Fibroblast of lung (primary cell): ENCODE measurements at regions not wholly inside any gene's neighbourhood (a gene's known extent, or its start where the extent isn't known, plus 50 kb on each side); places are given as distances from the start of the nearest gene placed in this dataset.

ENCODE experiments used
- EZH2 ChIP-seq: IDR thresholded peaks from 2 replicates; pipeline ENCODE4 v1.5.1; 2012; ENCODE audit warnings: low read length, control low read depth, mild to moderate bottlenecking; ENCODE audit errors: missing control alignments
- TF ChIP-seq, protein P1 (sequence below), 2 donors: IDR thresholded peaks in 1 of 2; conservative IDR thresholded peaks in 1 of 2; 1 replicate in 1 of 2; 2 replicates in 1 of 2; pipeline ENCODE4 v1.5.1; 2011 to 2012; ENCODE audit warnings: low read length in 2 of 2, control low read depth in 1 of 2, inconsistent platforms in 1 of 2, low read depth in 1 of 2, mild to moderate bottlenecking in 1 of 2

GRCh38 chr3:34869696-34870095, 769.6 kb upstream of the ARPP21 start:
- TF ChIP-seq EZH2, result no peak
- TF ChIP-seq, protein P1, sequence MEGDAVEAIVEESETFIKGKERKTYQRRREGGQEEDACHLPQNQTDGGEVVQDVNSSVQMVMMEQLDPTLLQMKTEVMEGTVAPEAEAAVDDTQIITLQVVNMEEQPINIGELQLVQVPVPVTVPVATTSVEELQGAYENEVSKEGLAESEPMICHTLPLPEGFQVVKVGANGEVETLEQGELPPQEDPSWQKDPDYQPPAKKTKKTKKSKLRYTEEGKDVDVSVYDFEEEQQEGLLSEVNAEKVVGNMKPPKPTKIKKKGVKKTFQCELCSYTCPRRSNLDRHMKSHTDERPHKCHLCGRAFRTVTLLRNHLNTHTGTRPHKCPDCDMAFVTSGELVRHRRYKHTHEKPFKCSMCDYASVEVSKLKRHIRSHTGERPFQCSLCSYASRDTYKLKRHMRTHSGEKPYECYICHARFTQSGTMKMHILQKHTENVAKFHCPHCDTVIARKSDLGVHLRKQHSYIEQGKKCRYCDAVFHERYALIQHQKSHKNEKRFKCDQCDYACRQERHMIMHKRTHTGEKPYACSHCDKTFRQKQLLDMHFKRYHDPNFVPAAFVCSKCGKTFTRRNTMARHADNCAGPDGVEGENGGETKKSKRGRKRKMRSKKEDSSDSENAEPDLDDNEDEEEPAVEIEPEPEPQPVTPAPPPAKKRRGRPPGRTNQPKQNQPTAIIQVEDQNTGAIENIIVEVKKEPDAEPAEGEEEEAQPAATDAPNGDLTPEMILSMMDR (conservative IDR thresholded peaks at IDR 0.05 in 1 of 2, IDR thresholded peaks at IDR 0.05 in 1 of 2; ENCODE audit: low read depth in 1 of 2, low read length in 2 of 2), result no peak
